IMR-90 (cell line): ENCODE measurements at regions not wholly inside any gene's neighbourhood (a gene's known extent, or its start where the extent isn't known, plus 50 kb on each side); places are given as distances from the start of the nearest gene placed in this dataset.

Experiments used
- ATAC-seq: fragments of 200-7000 bp; cut with Tn5 transposase; 2 replicates; pipeline ENCODE4 v1.9.1; 2020; ENCODE audit warnings: low read depth, mild to moderate bottlenecking, moderate library complexity
- BruUV-seq: library from RNA; stranded (reverse); fragments of 400-500 nt; replicated peaks from 2 replicates; lab custom pipeline; 2021; lab: Mats Ljungman, UMichigan
- CTCF ChIA-PET: fragments of 300-600 bp; formaldehyde crosslinking; extraction: SDS; loops from one replicate; lab custom pipeline; 2021; ENCODE audit warnings: antibody characterized with exemption; lab: Yijun Ruan, JAX
- POLR2A ChIA-PET: fragments of 300-600 bp; sonication (Branson Sonifier 250); formaldehyde crosslinking; loops from one replicate; lab custom pipeline; 2022; ENCODE audit warnings: antibody characterized with exemption; ENCODE audit not compliant: unreplicated experiment; lab: Charles Lee
- DNase-seq: peaks from one replicate; pipeline ENCODE4 v3.0.0; 2013
- H2AFZ ChIP-seq: replicated peaks from 2 replicates; pipeline ENCODE3; 2013; ENCODE audit warnings: low read length, mild to moderate bottlenecking; ENCODE audit not compliant: poor library complexity
- H2AK5ac ChIP-seq: 2 replicates; pipeline ENCODE4 v1.6.1; 2013; ENCODE audit warnings: low read depth, low read length, inconsistent platforms
- H2AK9ac ChIP-seq: replicated peaks from 2 replicates; pipeline ENCODE3; 2013; ENCODE audit warnings: mild to moderate bottlenecking, low read depth, low read length, moderate library complexity; ENCODE audit not compliant: poor library complexity
- H2BK120ac ChIP-seq: 2 replicates; pipeline ENCODE4 v1.6.1; 2013; ENCODE audit warnings: low read depth, low read length, inconsistent platforms
- H2BK15ac ChIP-seq: 3 replicates; pipeline ENCODE4 v1.6.1; 2013; ENCODE audit warnings: low read depth, low read length, inconsistent platforms
- H2BK20ac ChIP-seq: 2 replicates; pipeline ENCODE4 v1.6.1; 2013; ENCODE audit warnings: low read depth, mild to moderate bottlenecking, inconsistent platforms, low read length, moderate library complexity
- H2BK5ac ChIP-seq: 2 replicates; pipeline ENCODE4 v1.6.1; 2013; ENCODE audit warnings: mild to moderate bottlenecking, low read depth, low read length, inconsistent platforms; ENCODE audit not compliant: poor library complexity, severe bottlenecking
- H3K14ac ChIP-seq: replicated peaks from 2 replicates; pipeline ENCODE4 v1.6.1; 2013; ENCODE audit warnings: low read depth, low read length, inconsistent platforms
- H3K18ac ChIP-seq: 2 replicates; pipeline ENCODE4 v1.6.1; 2013; ENCODE audit warnings: low read depth, low read length, control low read depth
- H3K23ac ChIP-seq: 2 replicates; pipeline ENCODE4 v1.6.1; 2013; ENCODE audit warnings: low read depth, low read length, inconsistent platforms
- H3K27ac ChIP-seq: 2 replicates; pipeline ENCODE4 v1.5.1; 2013; ENCODE audit warnings: mild to moderate bottlenecking, control low read depth, low read length; ENCODE audit not compliant: insufficient read depth
- H3K27me3 ChIP-seq: 2 replicates; pipeline ENCODE4 v1.6.1; 2013; ENCODE audit warnings: low read length; ENCODE audit not compliant: control insufficient read depth, insufficient read depth
- H3K36me3 ChIP-seq: 2 replicates; pipeline ENCODE4 v1.6.1; 2013; ENCODE audit warnings: low read length, mixed read lengths; ENCODE audit not compliant: control insufficient read depth, insufficient read depth
- H3K4ac ChIP-seq: 2 replicates; pipeline ENCODE4 v1.6.1; 2013; ENCODE audit warnings: low read depth, low read length, inconsistent platforms
- H3K4me1 ChIP-seq: 2 replicates; pipeline ENCODE4 v1.6.1; 2013; ENCODE audit warnings: low read length, mixed read lengths; ENCODE audit not compliant: control insufficient read depth, insufficient read depth
- H3K4me2 ChIP-seq: 2 replicates; pipeline ENCODE4 v1.6.1; 2013; ENCODE audit warnings: low read depth, mild to moderate bottlenecking, control low read depth, low read length, moderate library complexity
- H3K4me3 ChIP-seq: 2 replicates; pipeline ENCODE4 v1.5.1; 2013; ENCODE audit warnings: low read depth, mild to moderate bottlenecking, control low read depth, low read length, moderate library complexity; ENCODE audit not compliant: insufficient read depth
- H3K56ac ChIP-seq: 2 replicates; pipeline ENCODE4 v1.6.1; 2013; ENCODE audit warnings: low read length, inconsistent platforms; ENCODE audit not compliant: insufficient read depth; ENCODE audit errors: extremely low read depth
- H3K79me1 ChIP-seq, 2 experiments: 2 replicates each; pipeline ENCODE4 v1.6.1; 2013; ENCODE audit warnings: low read length in 2 of 2, inconsistent platforms in 1 of 2, low read depth in 1 of 2
- H3K9ac ChIP-seq: 2 replicates; pipeline ENCODE4 v1.6.1; 2013; ENCODE audit warnings: low read depth, low read length, control low read depth
- H3K9me1 ChIP-seq: 2 replicates; pipeline ENCODE4 v1.6.1; 2013; ENCODE audit warnings: low read length, inconsistent platforms; ENCODE audit not compliant: insufficient read depth
- H3K9me3 ChIP-seq: 2 replicates; pipeline ENCODE4 v1.6.1; 2013; ENCODE audit warnings: low read length; ENCODE audit not compliant: control insufficient read depth, insufficient read depth
- H4K20me1 ChIP-seq: 2 replicates; pipeline ENCODE4 v1.6.1; 2013; ENCODE audit warnings: low read length, inconsistent platforms; ENCODE audit not compliant: insufficient read depth
- H4K5ac ChIP-seq: 2 replicates; pipeline ENCODE4 v1.6.1; 2013; ENCODE audit warnings: mild to moderate bottlenecking, low read depth, low read length, control low read depth
- H4K8ac ChIP-seq, 2 experiments: 2 replicates each; pipeline ENCODE4 v1.6.1; 2013; ENCODE audit warnings: low read depth in 2 of 2, low read length in 2 of 2, control low read depth in 1 of 2, inconsistent platforms in 1 of 2
- H4K91ac ChIP-seq: 2 replicates; pipeline ENCODE4 v1.6.1; 2013; ENCODE audit warnings: low read depth, low read length, inconsistent platforms; ENCODE audit not compliant: insufficient read depth
- BHLHE40 ChIP-seq: fragments of 150-350 bp; IDR thresholded peaks from 2 replicates; pipeline ENCODE4 v1.6.1; 2016; ENCODE audit warnings: mild to moderate bottlenecking, low read depth, low read length
- CEBPB ChIP-seq: IDR thresholded peaks from 2 replicates; pipeline ENCODE4 v1.6.1; 2012; ENCODE audit warnings: low read depth, low read length, improper control_type of control experiment
- CHD1 ChIP-seq: IDR thresholded peaks from 2 replicates; pipeline ENCODE4 v1.6.1; 2012; ENCODE audit warnings: low read depth, low read length, improper control_type of control experiment
- CTCF ChIP-seq: conservative IDR thresholded peaks from 2 replicates; pipeline ENCODE4 v1.5.1; 2012; ENCODE audit warnings: mild to moderate bottlenecking, low read depth, low read length, improper control_type of control experiment
- ELK1 ChIP-seq: fragments of 150-350 bp; IDR thresholded peaks from 2 replicates; pipeline ENCODE4 v1.6.1; 2016; ENCODE audit warnings: low read depth, mild to moderate bottlenecking, low read length, moderate library complexity, borderline replicate concordance
- FOS ChIP-seq: fragments of 150-350 bp; IDR thresholded peaks from 2 replicates; pipeline ENCODE4 v1.6.1; 2016; ENCODE audit warnings: low read depth, low read length
- MAFK ChIP-seq: IDR thresholded peaks from 2 replicates; pipeline ENCODE4 v1.6.1; 2012; ENCODE audit warnings: low read depth, low read length, improper control_type of control experiment
- MAZ ChIP-seq: IDR thresholded peaks from 2 replicates; pipeline ENCODE4 v1.6.1; 2012; ENCODE audit warnings: low read depth, mild to moderate bottlenecking, low read length, improper control_type of control experiment, moderate library complexity, borderline replicate concordance
- MXI1 ChIP-seq: IDR thresholded peaks from 2 replicates; pipeline ENCODE4 v1.6.1; 2012; ENCODE audit warnings: low read depth, mild to moderate bottlenecking, low read length, moderate library complexity, borderline replicate concordance
- NFE2L2 ChIP-seq: fragments of 150-350 bp; IDR thresholded peaks from 2 replicates; pipeline ENCODE4 v1.6.1; 2016; ENCODE audit warnings: low read depth, mild to moderate bottlenecking, low read length
- POLR2A ChIP-seq: IDR thresholded peaks from 2 replicates; pipeline ENCODE4 v1.6.1; 2012; ENCODE audit warnings: mild to moderate bottlenecking, low read depth, low read length
- RAD21 ChIP-seq: IDR thresholded peaks from 2 replicates; pipeline ENCODE4 v1.6.1; 2012; ENCODE audit warnings: low read length, improper control_type of control experiment
- RCOR1 ChIP-seq: IDR thresholded peaks from 2 replicates; pipeline ENCODE4 v1.6.1; 2012; ENCODE audit warnings: mild to moderate bottlenecking, low read length, improper control_type of control experiment; ENCODE audit not compliant: insufficient replicate concordance
- RFX5 ChIP-seq: IDR thresholded peaks from 2 replicates; pipeline ENCODE4 v1.8.0; 2012; ENCODE audit warnings: low read depth, mild to moderate bottlenecking, low read length, moderate library complexity
- SMC3 ChIP-seq: fragments of 150-350 bp; IDR thresholded peaks from 2 replicates; pipeline ENCODE4 v1.6.1; 2016; ENCODE audit warnings: low read depth, mild to moderate bottlenecking, antibody characterized with exemption, low read length, moderate library complexity
- USF2 ChIP-seq: fragments of 150-350 bp; IDR thresholded peaks from 2 replicates; pipeline ENCODE4 v1.6.1; 2017; ENCODE audit warnings: mild to moderate bottlenecking, antibody characterized with exemption, low read length, low read depth
- WGBS, 2 experiments: methylation state at CpG; one replicate each; pipeline versions ENCODE4 v1.1.5 to v1.1.7; 2013; ENCODE audit warnings: missing lambda C conversion rate in 2 of 2; ENCODE audit not compliant: insufficient read length in 1 of 2; ENCODE audit errors: extremely low coverage in 2 of 2; 5-methylcytosine and 5-hydroxymethylcytosine counted together
- dilution Hi-C: fragments of 300-500 bp; cut with HindIII; formaldehyde crosslinking; loops from one replicate; pipeline ENCODE4 v1.14.3; 2018; ENCODE audit warnings: low sequenced_read_pairs; ENCODE audit not compliant: unreplicated experiment
- in situ Hi-C: fragments of 300-500 bp; cut with MboI; formaldehyde crosslinking; loops from 3 replicates; pipeline ENCODE4 v1.14.3; 2019; ENCODE audit warnings: low sequenced_read_pairs, inconsistent platforms, mixed read lengths
- intact Hi-C: fragments of 100-400 bp; cut with micrococcal nuclease; formaldehyde crosslinking; loops from 2 replicates; pipeline ENCODE4 v1.10.0; 2022

GRCh38 chr16:79873825-79874224, 273.3 kb upstream of the MAF start:
- H4K91ac ChIP-seq, result no peak overlapping the region
- H4K8ac ChIP-seq, result no peak overlapping the region
- no peak overlapping the region for H2BK15ac ChIP-seq
- H4K20me1 ChIP-seq, result no peaks in the 10 kb centered on the region
- no peak for TF ChIP-seq MXI1
- TF ChIP-seq MAZ, result no peak
- TF ChIP-seq BHLHE40, result no peak
- TF ChIP-seq POLR2A, result no peak
- no peak for TF ChIP-seq SMC3
- no peak for TF ChIP-seq USF2
- no peak for TF ChIP-seq CEBPB
- TF ChIP-seq RCOR1, result no peak
- no peak for TF ChIP-seq ELK1
- no peak for TF ChIP-seq MAFK
- TF ChIP-seq RFX5, result no peak
- no peak for TF ChIP-seq CHD1
- TF ChIP-seq FOS, result no peak
- TF ChIP-seq NFE2L2, result no peak
- no peak for TF ChIP-seq RAD21
- no peak for TF ChIP-seq CTCF
- H3K36me3 ChIP-seq, result no peaks in the 10 kb centered on the region
- no peak overlapping the region for H2BK5ac ChIP-seq
- no peak overlapping the region for H3K18ac ChIP-seq
- H2BK120ac ChIP-seq, result no peak overlapping the region
- H3K9me1 ChIP-seq, result no peaks in the 10 kb centered on the region
- H3K4ac ChIP-seq, result no peak overlapping the region
- ChIA-PET POLR2A (no interaction called here), CTCF (no interaction called here)
- in situ Hi-C loops, result no loop called here
- no peaks in the 10 kb centered on the region for H3K4me1 ChIP-seq
- intact Hi-C loops, result no loop called here
- no peak overlapping the region for H3K27ac ChIP-seq
- H2AK5ac ChIP-seq, result no peak overlapping the region
- H3K4me3 ChIP-seq, result no peak overlapping the region
- H3K23ac ChIP-seq, result no peak overlapping the region
- no peak overlapping the region for H3K56ac ChIP-seq
- no peak overlapping the region for H3K4me2 ChIP-seq
- H2AK9ac ChIP-seq, result no peak overlapping the region
- no peaks in the 10 kb centered on the region for H3K27me3 ChIP-seq
- no peak overlapping the region for H4K5ac ChIP-seq
- dilution Hi-C loops, result no loop called here
- no peaks in the 10 kb centered on the region for H3K79me1 ChIP-seq
- no TSS peak for BruUV-seq
- WGBS, 2 experiments, result 65% methylated on average over 2 of the region's 5 CpGs; no CpG with 5 or more reads in 1 of the 2 experiments
- no peak overlapping the region for H2BK20ac ChIP-seq
- H2AFZ ChIP-seq, result no peak overlapping the region
- ATAC-seq (no peak), DNase-seq (no peak)
- H3K9ac ChIP-seq, result no peak overlapping the region
- no peak overlapping the region for H3K14ac ChIP-seq
- peaks cover 40% of the 10 kb centered on the region for H3K9me3 ChIP-seq
